ENCODE measurements at regions not wholly inside any gene's neighbourhood (a gene's known extent, or its start where the extent isn't known, plus 50 kb on each side); places are given as distances from the start of the nearest gene placed in this dataset.

- no peaks in the 10 kb centered on the region for H3K27me3 ChIP-seq (replicated peaks in 1 of 4; ENCODE audit: control extremely low read depth in 1 of 4, control insufficient read depth in 3 of 4, insufficient read depth in 4 of 4, low read length in 3 of 4)
- ChIA-PET CTCF (interaction anchor here (0.6 to 2.8 kb wide), 6 partner anchors 9 to 211 kb away, joined by 3 to 27 read pairs (median 6); no protein-coding TSS in a partner anchor), POLR2A (no interaction called here)
- H3K9ac ChIP-seq (ENCODE audit: low read length), result no peak overlapping the region
- ATAC-seq (ENCODE audit: low read depth) (no peak), DNase-seq (no peak)
- Mint-ChIP-seq H3K9me3 (ENCODE audit: insufficient read depth) (no peaks in the 10 kb centered on the region), H3K4me1 (peaks cover 6% of the 10 kb centered on the region), H3K27me3 (no peaks in the 10 kb centered on the region), H3K4me3 (no peak overlapping the region), H3K27ac (no peak overlapping the region)
- no peaks in the 10 kb centered on the region for H3K36me3 ChIP-seq (replicated peaks in 1 of 2; ENCODE audit: control extremely low read depth in 1 of 2, control insufficient read depth in 1 of 2, extremely low read depth in 1 of 2, insufficient read depth in 2 of 2, low read length in 1 of 2)
- H3K4me1 ChIP-seq (ENCODE audit: control insufficient read depth in 2 of 2, insufficient read depth in 2 of 2, low read length in 2 of 2), result no peaks in the 10 kb centered on the region
- H3K27ac ChIP-seq (ENCODE audit: low read length in 2 of 2), result no peak overlapping the region
- H3K79me2 ChIP-seq (ENCODE audit: control insufficient read depth, insufficient read depth, low read length), result no peaks in the 10 kb centered on the region
- 84% methylated on average over 5 of the region's 7 CpGs for WGBS (ENCODE audit: insufficient coverage)
- H2AFZ ChIP-seq (ENCODE audit: insufficient read depth, low read depth, low read length, poor library complexity, severe bottlenecking), result no peak overlapping the region
- intact Hi-C loops (cut with micrococcal nuclease), result no loop called here
- no peak overlapping the region for H3K4me2 ChIP-seq (replicated peaks; ENCODE audit: low read depth, low read length, poor library complexity, severe bottlenecking)
- TF ChIP-seq EZH2 (IDR thresholded peaks at IDR 0.05; ENCODE audit: borderline replicate concordance, insufficient read depth, low read depth, low read length, poor library complexity, severe bottlenecking) (no peak), CTCF (IDR thresholded peaks at IDR 0.05) (no peak)
- no peak overlapping the region for H3K4me3 ChIP-seq (ENCODE audit: control extremely low read depth in 1 of 5, extremely low read depth in 1 of 5, insufficient read depth in 1 of 5, low read depth in 2 of 5, low read length in 4 of 5)
- no peaks in the 10 kb centered on the region for H3K9me3 ChIP-seq (ENCODE audit: control extremely low read depth in 1 of 3, control insufficient read depth in 2 of 3, insufficient read depth in 1 of 3, low read length in 2 of 3)
- H4K20me1 ChIP-seq (ENCODE audit: control insufficient read depth, insufficient read depth, low read length, poor library complexity, severe bottlenecking), result no peaks in the 10 kb centered on the region
These were observed 1296.5 kb downstream of the TMEM121 start for GRCh38 chr14:106822905-106823304.

DNA sequence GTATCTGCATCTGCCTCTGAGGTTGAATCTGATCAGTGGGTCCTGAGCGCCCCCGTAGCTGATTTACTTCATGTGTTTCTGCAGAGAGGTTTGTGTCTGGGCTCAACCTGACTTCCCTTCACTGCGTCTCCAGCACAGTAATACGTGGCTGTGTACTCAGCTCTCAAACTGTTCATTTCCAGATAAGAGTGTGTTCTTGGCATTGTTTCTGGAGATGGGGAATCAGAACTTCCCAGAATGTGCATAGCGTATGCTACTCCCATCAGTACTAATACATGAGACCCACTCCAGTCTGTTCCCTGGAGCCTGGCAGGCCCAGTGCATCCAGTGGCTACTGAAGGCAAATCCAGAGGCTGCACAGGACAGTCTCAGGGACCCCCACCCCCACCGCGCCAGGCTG lies 1297.2 kb downstream of the TMEM121 start:
- H3K9me3 ChIP-seq (ENCODE audit: control extremely low read depth in 1 of 3, control insufficient read depth in 2 of 3, insufficient read depth in 1 of 3, low read length in 2 of 3), result no peaks in the 10 kb centered on the region
- ChIA-PET CTCF (interaction anchor here (1.6 to 2.8 kb wide), 3 partner anchors 20 to 52 kb away, joined by 3 to 13 read pairs (median 7); no protein-coding TSS in a partner anchor), POLR2A (no interaction called here)
- no peaks in the 10 kb centered on the region for H3K27me3 ChIP-seq (replicated peaks in 1 of 4; ENCODE audit: control extremely low read depth in 1 of 4, control insufficient read depth in 3 of 4, insufficient read depth in 4 of 4, low read length in 3 of 4)
- H3K36me3 ChIP-seq (replicated peaks in 1 of 2; ENCODE audit: control extremely low read depth in 1 of 2, control insufficient read depth in 1 of 2, extremely low read depth in 1 of 2, insufficient read depth in 2 of 2, low read length in 1 of 2), result no peaks in the 10 kb centered on the region
- no peak overlapping the region for H3K4me3 ChIP-seq (ENCODE audit: control extremely low read depth in 1 of 5, extremely low read depth in 1 of 5, insufficient read depth in 1 of 5, low read depth in 2 of 5, low read length in 4 of 5)
- H3K9me3 Mint-ChIP-seq (ENCODE audit: insufficient read depth), result no peaks in the 10 kb centered on the region
- no peak for TF ChIP-seq EZH2 (IDR thresholded peaks at IDR 0.05; ENCODE audit: borderline replicate concordance, insufficient read depth, low read depth, low read length, poor library complexity, severe bottlenecking)
- TF ChIP-seq CTCF (IDR thresholded peaks at IDR 0.05), result no peak
- no peaks in the 10 kb centered on the region for H4K20me1 ChIP-seq (ENCODE audit: control insufficient read depth, insufficient read depth, low read length, poor library complexity, severe bottlenecking)
- H3K4me2 ChIP-seq (replicated peaks; ENCODE audit: low read depth, low read length, poor library complexity, severe bottlenecking), result no peak overlapping the region
- no peak overlapping the region for H2AFZ ChIP-seq (ENCODE audit: insufficient read depth, low read depth, low read length, poor library complexity, severe bottlenecking)
- H3K27ac Mint-ChIP-seq, result no peak overlapping the region
- H3K27ac ChIP-seq (ENCODE audit: low read length in 2 of 2), result no peak overlapping the region
- intact Hi-C loops (cut with micrococcal nuclease), result no loop called here
- ATAC-seq (ENCODE audit: low read depth) (no peak), DNase-seq (no peak)
- no peaks in the 10 kb centered on the region for H3K27me3 Mint-ChIP-seq
- no peaks in the 10 kb centered on the region for H3K79me2 ChIP-seq (ENCODE audit: control insufficient read depth, insufficient read depth, low read length)
- no peaks in the 10 kb centered on the region for H3K4me1 ChIP-seq (ENCODE audit: control insufficient read depth in 2 of 2, insufficient read depth in 2 of 2, low read length in 2 of 2)
- 77% methylated on average over 5 of the region's 7 CpGs for WGBS (ENCODE audit: insufficient coverage)
- H3K4me1 Mint-ChIP-seq, result peaks cover 6% of the 10 kb centered on the region
- H3K9ac ChIP-seq (ENCODE audit: low read length), result no peak overlapping the region
- H3K4me3 Mint-ChIP-seq, result no peak overlapping the region
